ENCODE measurements at regions not wholly inside any gene's neighbourhood (a gene's known extent, or its start where the extent isn't known, plus 50 kb on each side); places are given as distances from the start of the nearest gene placed in this dataset.

GRCh38 chr11:89660234-89660633 is 49.9 kb upstream of the TRIM77 start:
- no peak for TF ChIP-seq CTCF (IDR thresholded peaks at IDR 0.05)
- no peak for TF ChIP-seq POLR2A (IDR thresholded peaks at IDR 0.05)
